Thyroid gland (tissue), 4 donors: ENCODE measurements at regions not wholly inside any gene's neighbourhood (a gene's known extent, or its start where the extent isn't known, plus 50 kb on each side); places are given as distances from the start of the nearest gene placed in this dataset.

Source experiments
- DNase-seq, 2 donors: peaks; one replicate each; pipeline ENCODE4 v3.0.0-alpha.2; 2019
- H3K27ac ChIP-seq, 3 donors: fragments of 200-600 bp; sonication (generic); 1 replicate in 2 of 3; 2 replicates in 1 of 3; pipeline ENCODE4 v1.5.1; 2016 to 2019; ENCODE audit warnings: mild to moderate bottlenecking in 1 of 3, moderate library complexity in 1 of 3
- H3K27me3 ChIP-seq: fragments of 200-600 bp; sonication (generic); one replicate; pipeline ENCODE4 v1.5.1; 2019
- H3K36me3 ChIP-seq, 2 donors: fragments of 200-600 bp; sonication (generic); one replicate each; pipeline ENCODE4 v1.5.1; 2016 to 2019
- H3K4me1 ChIP-seq, 2 donors: fragments of 200-600 bp; sonication (generic); one replicate each; pipeline ENCODE4 v1.5.1; 2017 to 2019
- H3K4me3 ChIP-seq, 3 donors: fragments of 200-600 bp; sonication (generic); replicated peaks in 1 of 3; 1 replicate in 2 of 3; 2 replicates in 1 of 3; pipeline ENCODE4 v1.5.1; 2016; ENCODE audit warnings: mild to moderate bottlenecking in 1 of 3
- H3K9me3 ChIP-seq: fragments of 200-600 bp; sonication (generic); one replicate; pipeline ENCODE4 v1.5.1; 2017
- POLR2A ChIP-seq, 2 donors: fragments of 450-650 bp; IDR thresholded peaks; one replicate each; pipeline ENCODE4 v1.6.1; 2017; ENCODE audit warnings: antibody characterized with exemption in 2 of 2, mild to moderate bottlenecking in 2 of 2, moderate library complexity in 1 of 2
- WGBS, 2 donors: methylation state at CpG; one replicate each; pipeline ENCODE4 v1.1.5; 2017; 5-methylcytosine and 5-hydroxymethylcytosine counted together
- intact Hi-C: fragments of 100-400 bp; cut with DNase I; formaldehyde crosslinking; loops from one replicate; pipeline ENCODE4 v1.15.1; 2023
- TF ChIP-seq, protein P1 (sequence below), 6 experiments: fragments of 200-600 bp in 3 of 6; fragments of 450-650 bp in 3 of 6; sonication (generic) in 3 of 6; IDR thresholded peaks; one replicate each; pipeline ENCODE4 v1.5.1; 2016 to 2019; ENCODE audit warnings: antibody characterized with exemption in 6 of 6, mild to moderate bottlenecking in 2 of 6, inconsistent platforms in 1 of 6, moderate library complexity in 1 of 6

DNA sequence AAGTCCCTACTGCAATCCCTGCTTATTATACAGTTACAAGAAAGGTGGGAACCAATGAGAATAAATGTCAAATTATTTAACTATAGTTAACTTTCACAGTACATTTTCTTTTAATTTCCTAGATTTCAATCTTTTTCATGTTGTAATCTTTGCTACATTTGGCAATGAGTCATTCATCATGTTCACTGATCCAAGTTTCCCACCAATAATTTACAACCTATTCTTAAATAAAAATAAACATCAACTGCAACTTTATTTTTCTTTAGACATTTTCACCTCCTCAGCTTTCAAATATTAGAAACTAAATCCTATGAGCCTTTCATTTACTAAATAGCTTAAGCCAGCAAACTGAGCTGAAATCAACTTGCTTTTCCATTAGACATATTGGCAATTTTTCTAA lies 541.3 kb upstream of the BTBD3 start:
- no peak for DNase-seq
- Histone ChIP-seq H3K9me3 (no peaks in the 10 kb centered on the region), H3K36me3 (no peaks in the 10 kb centered on the region), H3K27me3 (no peaks in the 10 kb centered on the region), H3K4me1 (no peaks in the 10 kb centered on the region), H3K27ac (no peak overlapping the region), H3K4me3 (no peak overlapping the region)
- intact Hi-C loops = no loop called here
- TF ChIP-seq, protein P1, sequence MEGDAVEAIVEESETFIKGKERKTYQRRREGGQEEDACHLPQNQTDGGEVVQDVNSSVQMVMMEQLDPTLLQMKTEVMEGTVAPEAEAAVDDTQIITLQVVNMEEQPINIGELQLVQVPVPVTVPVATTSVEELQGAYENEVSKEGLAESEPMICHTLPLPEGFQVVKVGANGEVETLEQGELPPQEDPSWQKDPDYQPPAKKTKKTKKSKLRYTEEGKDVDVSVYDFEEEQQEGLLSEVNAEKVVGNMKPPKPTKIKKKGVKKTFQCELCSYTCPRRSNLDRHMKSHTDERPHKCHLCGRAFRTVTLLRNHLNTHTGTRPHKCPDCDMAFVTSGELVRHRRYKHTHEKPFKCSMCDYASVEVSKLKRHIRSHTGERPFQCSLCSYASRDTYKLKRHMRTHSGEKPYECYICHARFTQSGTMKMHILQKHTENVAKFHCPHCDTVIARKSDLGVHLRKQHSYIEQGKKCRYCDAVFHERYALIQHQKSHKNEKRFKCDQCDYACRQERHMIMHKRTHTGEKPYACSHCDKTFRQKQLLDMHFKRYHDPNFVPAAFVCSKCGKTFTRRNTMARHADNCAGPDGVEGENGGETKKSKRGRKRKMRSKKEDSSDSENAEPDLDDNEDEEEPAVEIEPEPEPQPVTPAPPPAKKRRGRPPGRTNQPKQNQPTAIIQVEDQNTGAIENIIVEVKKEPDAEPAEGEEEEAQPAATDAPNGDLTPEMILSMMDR (IDR thresholded peaks at IDR 0.05) = no peak
- TF ChIP-seq POLR2A (IDR thresholded peaks at IDR 0.05) = no peak

DNA sequence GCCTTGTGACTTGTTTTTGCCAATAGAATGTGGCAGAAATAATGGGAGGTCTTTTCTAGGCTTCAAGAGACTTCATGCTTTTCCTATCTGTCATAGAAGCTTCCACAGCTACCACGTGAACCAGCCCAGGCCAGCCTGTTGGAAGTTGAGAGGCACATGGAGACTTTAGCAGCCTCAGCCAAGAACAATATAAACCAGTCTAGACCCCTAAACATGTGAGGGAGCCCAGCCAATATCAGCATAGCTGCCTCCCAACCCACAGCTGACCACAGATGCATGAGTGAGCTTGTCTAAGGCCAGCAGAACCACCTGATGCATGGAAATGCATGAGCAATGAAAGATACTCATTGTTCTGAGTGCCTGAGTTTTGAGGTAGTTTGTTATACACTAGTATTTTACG lies 540.7 kb upstream of the BTBD3 start:
- H3K4me3 ChIP-seq = no peak overlapping the region
- no peak for TF ChIP-seq POLR2A (IDR thresholded peaks at IDR 0.05)
- TF ChIP-seq, protein P1 (IDR thresholded peaks at IDR 0.05) = no peak
- no peak overlapping the region for H3K27ac ChIP-seq
- no peaks in the 10 kb centered on the region for H3K36me3 ChIP-seq
- no peaks in the 10 kb centered on the region for H3K9me3 ChIP-seq
- H3K4me1 ChIP-seq = no peaks in the 10 kb centered on the region
- 77 to 90% methylated on average over 2 of the region's 2 CpGs for WGBS, 2 donors
- DNase-seq = no peak
- intact Hi-C loops = no loop called here
- no peaks in the 10 kb centered on the region for H3K27me3 ChIP-seq

DNA sequence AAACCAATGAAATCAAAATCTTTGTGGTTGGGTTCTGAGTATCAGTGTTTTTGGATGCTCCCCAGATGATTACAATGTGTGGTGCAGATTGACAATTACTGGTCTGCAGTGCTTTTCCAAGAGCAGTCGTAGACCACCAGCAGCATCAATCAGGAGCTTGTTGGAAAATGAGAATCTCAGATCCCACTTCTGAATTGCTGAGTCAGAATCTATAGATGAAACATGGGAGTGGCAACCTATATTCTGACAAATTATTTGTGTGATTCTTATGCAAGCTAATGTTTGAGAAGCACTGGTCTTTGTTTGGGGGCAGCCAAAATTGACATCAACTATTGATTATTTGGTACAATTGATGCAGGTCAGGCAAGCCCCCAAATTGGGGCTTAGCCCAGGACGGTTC lies 539.9 kb upstream of the BTBD3 start:
- Histone ChIP-seq H3K9me3 (no peaks in the 10 kb centered on the region), H3K27me3 (no peaks in the 10 kb centered on the region), H3K4me1 (no peaks in the 10 kb centered on the region), H3K4me3 (no peak overlapping the region), H3K27ac (no peak overlapping the region), H3K36me3 (no peaks in the 10 kb centered on the region)
- no peak for DNase-seq
- whole genome bisulfite sequencing, 2 donors = 83 to 100% methylated on average over 2 of the region's 2 CpGs
- TF ChIP-seq, protein P1 (IDR thresholded peaks at IDR 0.05) = no peak
- TF ChIP-seq POLR2A (IDR thresholded peaks at IDR 0.05) = no peak
- intact Hi-C loops = no loop called here

DNA sequence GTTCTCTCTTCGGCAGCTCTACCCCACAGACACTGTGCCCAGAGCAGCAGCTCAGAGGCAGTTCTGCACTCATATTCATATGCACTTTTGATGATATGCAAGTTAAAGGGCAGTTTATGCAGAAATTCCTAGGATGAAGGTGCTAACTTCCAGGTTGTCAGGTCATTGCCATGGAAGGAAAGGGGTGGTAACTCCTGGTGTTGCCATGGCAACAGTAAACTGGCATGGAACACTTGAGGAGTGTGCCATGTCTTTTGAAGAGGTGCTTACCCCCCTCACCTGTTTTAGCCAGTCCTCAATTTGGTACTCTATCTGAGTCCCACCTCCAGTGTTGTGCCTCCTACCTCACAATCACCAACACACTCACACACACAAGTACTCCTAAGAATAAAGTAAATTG lies 539.4 kb upstream of the BTBD3 start:
- Histone ChIP-seq H3K4me1 (no peaks in the 10 kb centered on the region), H3K9me3 (no peaks in the 10 kb centered on the region), H3K36me3 (no peaks in the 10 kb centered on the region), H3K4me3 (no peak overlapping the region), H3K27ac (no peak overlapping the region), H3K27me3 (no peaks in the 10 kb centered on the region)
- 82 to 83% methylated on average over 1 of the region's 1 CpG for WGBS, 2 donors
- intact Hi-C loops = no loop called here
- no peak for DNase-seq
- TF ChIP-seq POLR2A (IDR thresholded peaks at IDR 0.05) = no peak
- TF ChIP-seq, protein P1 (IDR thresholded peaks at IDR 0.05) = no peak

DNA sequence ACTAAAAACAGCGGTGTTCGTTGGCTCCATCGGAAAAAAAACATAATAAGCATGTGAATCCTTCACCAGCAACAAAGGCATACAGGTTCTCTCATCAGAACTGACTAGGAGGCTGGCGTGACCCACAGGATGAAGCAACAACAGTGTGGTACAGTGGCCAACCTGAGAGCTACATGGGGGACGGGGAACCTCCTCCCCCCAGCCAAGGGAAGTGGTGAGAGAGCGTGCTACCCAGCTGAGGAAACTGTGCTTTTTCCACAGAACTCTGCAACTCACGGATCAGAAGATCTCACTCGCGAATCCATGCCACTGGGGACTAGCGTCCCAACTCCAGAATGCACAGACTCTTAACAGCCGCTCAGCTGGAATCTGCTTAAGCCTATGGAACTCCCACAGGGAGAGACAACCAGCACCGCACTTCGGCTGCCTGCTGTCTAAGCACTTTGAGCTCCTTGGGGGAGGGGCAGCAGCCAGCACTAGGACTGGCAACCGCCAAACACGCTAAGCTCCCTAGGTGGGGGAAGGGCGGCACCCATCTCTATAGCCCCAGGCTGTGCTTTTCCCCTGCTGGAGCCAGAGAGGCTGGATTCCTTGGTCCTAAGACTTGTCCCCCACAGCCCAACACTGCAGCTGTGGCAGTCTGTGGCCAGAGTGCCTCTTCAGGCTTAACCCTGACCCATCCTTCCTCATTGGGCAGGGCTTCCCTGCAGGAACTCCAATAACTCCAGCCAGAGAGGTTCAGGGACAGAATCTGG lies 538.3 kb upstream of the BTBD3 start:
- intact Hi-C loops = no loop called here
- WGBS, 2 donors = 43 to 78% methylated on average over 7 to 9 of the region's 16 CpGs
- H3K9me3 ChIP-seq = no peaks in the 10 kb centered on the region
- H3K27me3 ChIP-seq = no peaks in the 10 kb centered on the region
- DNase-seq = peak in 1 of 2 donors; percentile 31
- TF ChIP-seq, protein P1 (IDR thresholded peaks at IDR 0.05) = no peak
- TF ChIP-seq POLR2A (IDR thresholded peaks at IDR 0.05) = no peak
- no peaks in the 10 kb centered on the region for H3K4me1 ChIP-seq
- H3K36me3 ChIP-seq = no peaks in the 10 kb centered on the region
- no peak overlapping the region for H3K4me3 ChIP-seq
- no peak overlapping the region for H3K27ac ChIP-seq
